Thoracic aorta (tissue), 2 donors: ENCODE measurements at regions not wholly inside any gene's neighbourhood (a gene's known extent, or its start where the extent isn't known, plus 50 kb on each side); places are given as distances from the start of the nearest gene placed in this dataset.

Experiments used
- ATAC-seq: fragments of 150-250 bp; one replicate; pipeline ENCODE4 v1.8.0; 2017; ENCODE audit warnings: low read depth; ENCODE audit not compliant: insufficient number of reproducible peaks, low FRiP score
- DNase-seq: peaks from one replicate; pipeline ENCODE4 v3.0.0-alpha.2; 2020; ENCODE audit warnings: low spot score
- H3K27ac ChIP-seq, 2 donors: fragments of 200-600 bp; sonication (generic); 1 replicate in 1 of 2; 2 replicates in 1 of 2; pipeline ENCODE4 v1.5.1; 2016; ENCODE audit warnings: mild to moderate bottlenecking in 2 of 2, moderate library complexity in 2 of 2
- H3K27me3 ChIP-seq: fragments of 200-600 bp; sonication (generic); replicated peaks from 2 replicates; pipeline ENCODE4 v1.6.0; 2016; ENCODE audit warnings: mild to moderate bottlenecking; ENCODE audit not compliant: insufficient read depth
- H3K36me3 ChIP-seq: fragments of 200-600 bp; sonication (generic); one replicate; pipeline ENCODE4 v1.5.1; 2016
- H3K4me1 ChIP-seq, 2 donors: fragments of 200-600 bp; sonication (generic); 1 replicate in 1 of 2; 2 replicates in 1 of 2; pipeline versions ENCODE4 v1.5.1 to v1.6.0; 2016; ENCODE audit warnings: low read depth in 2 of 2, mild to moderate bottlenecking in 1 of 2; ENCODE audit not compliant: control insufficient read depth in 1 of 2
- H3K4me3 ChIP-seq: fragments of 200-600 bp; sonication (generic); 2 replicates; pipeline ENCODE4 v1.5.1; 2016; ENCODE audit warnings: mild to moderate bottlenecking
- H3K9me3 ChIP-seq: fragments of 200-600 bp; sonication (generic); 2 replicates; pipeline ENCODE4 v1.5.1; 2016
- CTCF ChIP-seq: fragments of 200-600 bp; sonication (generic); IDR thresholded peaks from one replicate; pipeline ENCODE4 v1.5.1; 2019; ENCODE audit warnings: antibody characterized with exemption

- Histone ChIP-seq H3K9me3 (no peaks in the 10 kb centered on the region), H3K36me3 (no peaks in the 10 kb centered on the region), H3K27ac (no peak overlapping the region), H3K27me3 (no peaks in the 10 kb centered on the region), H3K4me3 (no peak overlapping the region), H3K4me1 (no peaks in the 10 kb centered on the region)
- TF ChIP-seq CTCF, result no peak
- ATAC-seq, result no peak
- no peak for DNase-seq
Observed at GRCh38 chr11:115963156-115963555, 458.9 kb upstream of the CADM1 start.

- ATAC-seq (no peak), DNase-seq (no peak)
- Histone ChIP-seq H3K9me3 (no peaks in the 10 kb centered on the region), H3K4me3 (no peak overlapping the region), H3K36me3 (no peaks in the 10 kb centered on the region), H3K4me1 (no peaks in the 10 kb centered on the region), H3K27ac (no peak overlapping the region), H3K27me3 (no peaks in the 10 kb centered on the region)
- no peak for TF ChIP-seq CTCF
Observed at GRCh38 chr11:115961159-115962003, 457.2 kb upstream of the CADM1 start.

- H3K4me1 ChIP-seq, result no peaks in the 10 kb centered on the region
- no peaks in the 10 kb centered on the region for H3K27me3 ChIP-seq
- H3K36me3 ChIP-seq, result no peaks in the 10 kb centered on the region
- TF ChIP-seq CTCF, result no peak
- H3K4me3 ChIP-seq, result no peak overlapping the region
- ATAC-seq (no peak), DNase-seq (no peak)
- no peaks in the 10 kb centered on the region for H3K9me3 ChIP-seq
- H3K27ac ChIP-seq, result no peak overlapping the region
Observed at GRCh38 chr11:115959081-115959486, 454.9 kb upstream of the CADM1 start.

- Histone ChIP-seq H3K4me1 (no peaks in the 10 kb centered on the region), H3K27ac (no peak overlapping the region), H3K36me3 (no peaks in the 10 kb centered on the region), H3K4me3 (no peak overlapping the region), H3K9me3 (no peaks in the 10 kb centered on the region), H3K27me3 (no peaks in the 10 kb centered on the region)
- ATAC-seq, result no peak
- no peak for TF ChIP-seq CTCF
- no peak for DNase-seq
Observed at GRCh38 chr11:115958089-115959000, 454.1 kb upstream of the CADM1 start.

GRCh38 chr11:115955803-115956202, 451.6 kb upstream of the CADM1 start:
- H3K9me3 ChIP-seq, result no peaks in the 10 kb centered on the region
- no peaks in the 10 kb centered on the region for H3K36me3 ChIP-seq
- no peak for ATAC-seq
- H3K4me3 ChIP-seq, result no peak overlapping the region
- H3K4me1 ChIP-seq, result no peaks in the 10 kb centered on the region
- no peak for DNase-seq
- no peaks in the 10 kb centered on the region for H3K27me3 ChIP-seq
- TF ChIP-seq CTCF, result no peak
- no peak overlapping the region for H3K27ac ChIP-seq
